NCI-H524 (cell line): ENCODE measurements at regions not wholly inside any gene's neighbourhood (a gene's known extent, or its start where the extent isn't known, plus 50 kb on each side); places are given as distances from the start of the nearest gene placed in this dataset.
A peak's percentile ranks its signal among the peaks of the same experiment; 100 is the strongest.

Experiments used
- DNase-seq, 2 experiments: peaks; one replicate each; lab custom pipeline; 2025; lab: John Stamatoyannopoulos, UW

DNA sequence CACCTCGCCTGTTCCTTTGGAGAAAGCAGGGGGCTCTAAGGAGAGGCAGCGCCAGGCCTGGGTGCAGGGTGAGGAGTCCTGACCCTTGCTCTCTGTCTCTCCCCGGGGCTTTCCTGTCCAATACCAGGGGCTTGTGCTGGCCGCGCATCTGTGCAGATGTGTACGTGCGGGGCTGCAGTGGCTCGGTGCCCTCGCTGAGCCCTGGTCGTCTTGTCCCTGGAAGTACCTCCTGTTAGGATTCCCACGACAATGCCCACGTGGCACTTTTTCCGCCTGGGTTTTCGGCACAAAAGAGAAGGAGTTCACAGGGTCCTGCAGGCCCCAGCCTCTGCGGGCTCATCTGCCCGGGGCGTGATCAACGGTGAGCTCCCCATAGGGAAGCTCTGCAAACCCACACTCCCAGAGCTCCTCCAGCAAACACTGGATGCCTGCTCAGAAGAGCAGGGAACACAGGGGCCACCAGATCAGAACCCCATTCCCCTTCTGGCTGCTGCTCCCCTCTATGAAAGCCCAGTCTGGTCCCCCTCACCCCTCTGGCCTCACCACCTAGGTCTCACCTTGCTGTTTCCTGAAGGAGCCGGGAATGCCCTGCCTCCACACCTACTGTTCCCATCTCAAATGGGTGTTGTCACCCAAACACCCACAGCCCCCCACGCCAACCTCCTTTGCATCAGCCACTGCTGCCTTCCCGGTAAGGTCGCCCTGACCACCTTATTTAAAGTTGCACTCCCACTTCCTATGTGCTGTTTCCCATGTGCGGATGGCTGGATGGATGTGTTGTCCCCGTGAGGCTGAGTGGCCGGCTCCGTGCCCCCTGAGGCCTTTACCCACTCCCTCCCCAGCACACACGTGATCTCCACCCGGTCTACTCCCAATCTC, 62.6 kb upstream of the PRR20G start:
- DNase-seq, result no peak

- no peak for DNase-seq
These were observed 61.8 kb upstream of the PRR20G start for GRCh38 chr3:127349501-127350171.

GRCh38 chr3:127342735-127343134, 54.9 kb upstream of the PRR20G start:
- no peak for DNase-seq

DNA sequence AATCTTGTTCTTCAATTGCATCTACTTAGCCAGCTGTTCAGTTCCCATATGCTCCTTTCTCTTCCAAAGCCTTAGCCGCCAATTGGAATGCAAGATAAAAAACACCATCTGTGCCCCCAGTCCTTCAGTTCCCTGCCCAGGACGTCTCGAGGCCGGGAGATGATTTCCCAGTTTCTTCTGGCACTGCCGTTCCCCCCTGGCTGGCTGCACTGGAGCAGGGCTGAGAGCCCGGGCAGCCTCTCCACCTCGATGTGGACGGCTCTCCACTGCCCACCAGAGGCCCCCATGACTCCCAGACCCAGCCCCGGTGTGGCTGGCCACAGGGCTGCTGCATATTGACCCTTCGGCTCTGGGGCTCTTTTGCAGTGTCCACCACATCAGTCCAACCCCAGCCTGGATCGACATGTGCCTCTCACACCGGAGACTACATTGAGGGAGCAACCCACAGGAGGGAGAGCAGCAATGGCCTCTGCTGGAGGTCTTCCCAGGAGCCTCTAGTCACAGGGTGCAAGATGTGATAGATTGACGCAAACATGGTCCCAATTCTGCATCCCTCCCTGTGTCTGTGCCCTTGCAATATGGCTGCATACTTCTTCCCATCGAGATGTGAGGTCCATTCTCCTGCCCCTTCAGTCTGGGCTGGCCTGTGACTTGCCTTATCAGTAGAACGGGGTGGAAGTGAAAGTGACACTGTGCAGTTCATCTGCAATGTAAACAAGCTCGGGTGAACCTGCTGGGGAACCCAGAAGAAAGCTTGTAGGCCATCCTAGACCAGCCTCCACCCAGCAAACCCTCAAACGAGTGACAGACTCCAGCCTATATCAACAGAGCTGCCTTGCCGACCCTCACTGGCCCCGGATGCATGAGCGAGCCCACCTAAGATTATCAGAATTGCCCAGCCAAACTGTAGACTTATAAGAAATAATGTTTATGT, 52.3 kb upstream of the PRR20G start:
- DNase-seq, result peak; percentile 98 to 99

DNA sequence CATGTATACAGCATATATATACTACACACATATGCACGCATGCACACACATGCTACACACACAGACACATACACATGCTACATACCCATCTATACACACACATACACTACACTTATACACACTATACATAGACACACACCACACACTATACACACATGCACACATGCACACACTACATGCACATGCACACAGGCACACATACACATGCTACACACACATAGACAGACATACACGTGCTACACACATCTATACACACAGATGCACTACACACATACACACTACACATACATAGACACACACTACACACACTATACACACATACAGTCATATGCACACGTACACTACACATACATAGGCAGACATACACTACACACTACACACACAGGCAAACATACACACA, 51.2 kb upstream of the PRR20G start:
- DNase-seq, result no peak

DNA sequence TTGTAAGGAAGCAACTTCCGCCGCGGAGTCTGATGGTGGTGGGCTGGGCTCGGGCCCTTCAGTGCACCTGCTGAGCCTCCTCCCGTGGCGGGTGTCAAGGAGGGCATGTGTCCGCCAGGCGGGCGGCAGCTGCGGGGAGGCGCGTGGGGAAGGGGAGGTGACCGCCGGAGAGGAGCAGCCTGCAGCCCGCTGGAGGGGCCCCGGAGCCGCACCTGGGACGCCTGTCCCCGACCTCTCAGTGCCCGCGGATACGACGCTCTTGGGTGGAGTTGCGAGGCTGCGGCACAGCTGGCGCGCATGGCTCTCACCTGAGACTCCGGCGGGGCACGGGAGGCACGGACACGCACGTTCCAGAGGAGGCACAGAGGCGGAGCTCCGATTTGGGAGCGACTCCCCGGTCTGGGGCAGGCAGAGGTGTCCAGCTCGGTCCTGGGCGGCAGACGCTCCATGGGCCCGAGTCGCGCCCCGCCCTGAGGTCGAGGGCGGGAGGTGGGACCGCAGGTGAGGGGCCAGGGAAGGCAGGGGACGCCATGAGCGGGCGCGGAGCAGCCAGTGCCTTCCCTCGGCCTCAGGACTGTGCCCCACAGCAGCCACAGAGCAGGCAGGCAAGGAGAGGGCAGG, 50.2 kb upstream of the PRR20G start:
- no peak for DNase-seq
